NCI-H1694 (cell line): ENCODE measurements at regions not wholly inside any gene's neighbourhood (a gene's known extent, or its start where the extent isn't known, plus 50 kb on each side); places are given as distances from the start of the nearest gene placed in this dataset.

ENCODE experiments used
- DNase-seq: peaks from one replicate; lab custom pipeline; 2025; lab: John Stamatoyannopoulos, UW

DNA sequence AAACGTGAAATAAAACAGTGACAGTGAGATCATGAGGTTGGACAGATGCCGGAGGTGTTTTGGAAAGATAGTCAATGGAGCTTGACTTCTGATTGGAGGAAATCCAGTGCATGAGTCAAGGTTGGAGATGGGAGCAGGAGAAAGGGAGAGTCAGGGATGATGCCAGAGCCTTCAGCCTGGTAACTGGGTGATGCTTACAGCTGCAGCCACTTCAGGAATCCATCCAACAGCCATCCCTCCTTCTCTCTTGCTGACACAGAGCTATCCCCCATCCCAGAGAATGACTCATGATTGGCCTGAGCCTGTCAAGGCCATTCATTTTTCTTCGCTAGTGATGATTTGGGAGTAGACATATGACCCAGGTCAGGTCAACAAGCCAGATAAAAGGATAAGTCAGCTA lies 112.8 kb downstream of the SAMD5 start:
- DNase-seq, result no peak

DNA sequence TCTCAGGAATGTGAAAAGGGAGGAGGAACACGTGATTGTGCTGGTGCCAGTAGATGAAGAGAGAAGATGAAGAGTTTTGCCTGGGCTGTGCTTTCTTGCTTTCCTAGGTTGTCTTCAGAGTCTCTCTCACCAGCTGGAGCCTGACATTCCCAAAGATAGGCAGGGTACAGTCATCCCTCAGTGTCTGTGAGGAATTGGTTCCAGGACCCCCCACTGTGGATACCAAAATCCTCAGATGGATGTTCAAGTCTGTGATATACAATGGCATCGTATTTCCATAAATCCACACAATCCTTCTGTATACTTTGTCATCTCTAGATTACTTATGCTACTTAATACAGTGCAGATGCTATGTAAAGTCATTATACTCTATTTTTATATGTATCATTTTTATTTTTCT lies 113.5 kb downstream of the SAMD5 start:
- no peak for DNase-seq

DNA sequence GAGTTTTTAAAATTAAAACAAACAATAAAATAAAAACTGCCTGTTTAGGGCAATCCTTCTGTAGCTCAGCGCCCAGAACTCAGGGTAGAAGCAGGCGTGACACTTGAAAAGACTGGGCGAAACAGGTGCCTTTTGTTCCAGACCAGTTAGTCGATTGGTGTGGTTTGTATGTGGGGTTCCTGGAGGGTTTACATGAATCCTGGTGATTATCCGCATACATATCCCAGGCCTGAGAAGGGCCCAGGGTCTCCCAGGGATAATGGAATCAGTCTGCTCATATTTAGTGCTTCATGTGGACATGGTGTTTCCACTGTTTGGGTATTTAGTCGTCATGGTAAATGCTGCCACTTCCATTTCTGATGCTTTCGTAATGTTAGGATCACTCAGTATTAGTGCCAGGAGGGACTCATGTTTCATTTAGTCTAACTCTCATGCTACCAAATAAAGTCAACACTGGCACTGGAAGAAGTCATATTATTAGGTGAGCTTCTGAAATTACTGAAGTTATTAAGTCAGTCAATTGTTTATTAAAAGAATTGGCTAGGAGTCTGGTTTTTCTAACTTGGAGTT lies 116.5 kb downstream of the SAMD5 start:
- no peak for DNase-seq

DNA sequence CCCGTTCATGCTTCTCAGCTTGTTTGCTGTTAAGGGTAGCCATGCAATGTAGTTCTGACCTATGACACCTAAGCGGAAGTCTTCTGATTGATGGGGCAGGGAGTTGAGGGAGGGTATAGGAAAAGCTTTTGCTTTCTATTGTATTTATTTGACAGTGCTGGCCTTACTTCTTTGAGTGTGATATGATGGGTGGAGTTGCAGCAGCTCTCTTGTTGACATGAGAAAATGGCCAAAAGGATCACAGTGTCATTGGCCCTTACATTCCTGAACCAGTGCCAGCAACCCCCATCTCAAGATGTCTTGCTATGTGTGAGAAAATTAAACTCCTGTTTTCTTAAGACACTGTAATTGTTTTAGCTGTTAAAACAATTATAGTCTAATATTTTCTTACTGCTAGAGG lies 117.5 kb downstream of the SAMD5 start:
- DNase-seq, result no peak

DNA sequence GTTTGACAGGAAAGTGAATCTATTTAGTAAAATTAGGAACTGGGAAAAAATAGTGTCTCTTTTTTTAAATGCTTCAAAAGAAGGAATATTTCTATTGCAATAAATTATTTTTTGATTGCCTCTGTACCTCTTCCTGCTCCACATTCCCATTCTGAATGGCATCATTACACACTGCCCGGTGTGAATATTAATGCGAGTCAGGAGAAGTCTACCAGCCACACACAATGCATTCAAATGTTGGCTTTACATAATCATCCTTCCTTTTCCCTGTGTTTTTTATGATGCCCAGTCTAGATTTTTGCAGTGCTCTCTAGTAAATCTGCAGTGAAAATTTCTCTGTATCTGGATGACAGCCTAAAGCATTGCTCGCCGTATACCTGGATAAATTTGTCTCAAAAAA lies 118.9 kb downstream of the SAMD5 start:
- no peak for DNase-seq

DNA sequence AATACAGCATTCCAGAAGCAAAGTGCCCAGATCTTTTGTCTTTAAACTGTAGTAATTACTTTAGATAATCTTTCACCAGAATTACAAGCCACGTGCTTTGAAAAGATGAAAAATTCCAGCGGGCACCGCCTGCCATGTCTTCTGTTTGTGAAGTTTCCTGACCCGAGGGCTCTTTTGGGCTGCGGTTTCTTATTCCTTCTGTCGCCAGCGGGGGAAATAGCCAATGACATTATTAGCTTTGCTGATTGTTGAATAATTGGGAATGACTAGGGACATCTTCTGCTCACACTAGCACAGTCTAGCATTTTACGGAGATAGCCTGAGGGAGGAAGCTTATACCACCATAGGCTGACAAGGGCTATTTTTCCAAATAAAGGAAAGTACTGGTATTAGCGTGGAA lies 124.7 kb downstream of the SAMD5 start:
- no peak for DNase-seq

DNA sequence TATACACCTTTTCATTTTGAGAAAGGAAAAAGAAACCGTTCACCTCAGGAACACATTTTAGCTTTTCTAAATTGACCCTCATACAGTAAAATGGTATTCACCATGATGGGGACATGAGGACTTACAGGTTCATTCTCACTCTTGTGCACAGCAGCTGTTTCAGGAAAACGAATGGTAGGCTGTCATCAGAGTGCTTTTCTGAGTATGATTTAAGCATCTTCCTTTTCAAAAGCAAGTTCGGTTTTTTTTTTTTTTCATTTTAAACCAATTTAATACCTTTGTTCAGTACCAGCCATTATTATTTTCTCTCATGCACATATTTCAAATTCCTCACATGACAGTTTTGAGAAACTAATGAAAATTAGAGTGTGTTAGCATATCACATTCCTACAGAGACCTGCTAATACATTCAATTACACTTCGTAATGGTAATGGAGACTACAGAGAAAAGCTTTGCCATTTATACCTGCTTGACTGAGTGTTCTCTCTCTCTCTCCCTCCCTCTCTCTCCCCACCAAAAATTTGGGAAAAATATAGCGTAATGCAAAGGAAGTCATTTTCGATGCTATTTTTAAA lies 129.2 kb downstream of the SAMD5 start:
- DNase-seq, result no peak

DNA sequence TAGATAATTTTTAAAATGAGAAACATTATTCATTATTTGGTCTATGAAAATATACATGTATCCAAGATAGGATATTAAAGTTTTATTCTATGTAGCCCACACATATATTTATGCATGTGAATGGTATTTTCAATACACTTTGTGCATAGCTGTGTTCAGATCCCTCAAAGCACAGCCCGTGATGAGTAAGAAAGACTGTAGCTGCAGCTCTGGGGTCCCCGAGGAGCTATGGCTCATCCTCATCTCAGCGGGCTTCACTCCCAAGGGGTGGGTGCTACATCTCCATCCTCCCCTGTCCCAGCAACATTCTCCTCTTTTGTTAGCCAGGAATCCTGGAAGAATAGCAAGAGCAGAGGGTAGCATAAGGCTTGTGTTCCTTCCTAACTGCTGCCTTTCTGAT lies 130.8 kb downstream of the SAMD5 start:
- no peak for DNase-seq

DNA sequence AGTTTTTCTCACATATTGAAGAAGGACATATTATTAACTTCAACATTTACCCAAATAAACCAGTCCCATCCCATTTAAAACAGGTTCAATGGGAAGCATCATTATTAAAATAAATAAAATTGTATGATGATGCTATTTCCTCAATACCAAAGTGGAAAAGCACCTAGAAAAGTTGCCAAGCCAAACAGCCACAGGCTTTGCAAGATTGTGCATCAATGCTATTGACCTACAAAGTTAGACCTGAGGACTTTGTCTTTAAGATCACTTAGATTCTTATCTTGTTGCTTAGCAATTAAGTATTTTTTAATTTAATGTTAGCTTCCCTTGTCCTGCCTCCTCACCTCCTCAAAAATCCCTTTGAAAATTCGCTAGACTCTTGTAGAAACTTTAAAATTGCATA lies 132.1 kb downstream of the SAMD5 start:
- no peak for DNase-seq

DNA sequence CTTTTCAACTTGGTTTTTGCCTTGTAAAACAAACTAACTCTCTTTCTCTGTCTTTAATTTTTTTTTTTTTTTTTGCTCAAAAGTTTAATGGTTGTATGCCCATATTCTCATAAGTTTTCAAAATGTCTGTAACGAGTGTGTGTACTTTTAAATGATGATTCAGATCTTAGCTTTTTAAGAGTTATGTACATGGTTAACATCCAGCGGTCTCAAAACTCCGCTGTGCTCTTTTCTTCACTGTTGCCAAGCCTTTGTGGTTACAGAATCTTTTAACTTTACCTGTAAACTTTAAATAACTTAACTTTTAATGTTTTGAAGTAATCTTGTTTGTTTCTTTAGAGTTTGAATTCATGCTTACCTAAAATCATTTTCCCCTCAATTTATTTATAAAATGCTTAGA lies 133.0 kb downstream of the SAMD5 start:
- DNase-seq, result no peak

DNA sequence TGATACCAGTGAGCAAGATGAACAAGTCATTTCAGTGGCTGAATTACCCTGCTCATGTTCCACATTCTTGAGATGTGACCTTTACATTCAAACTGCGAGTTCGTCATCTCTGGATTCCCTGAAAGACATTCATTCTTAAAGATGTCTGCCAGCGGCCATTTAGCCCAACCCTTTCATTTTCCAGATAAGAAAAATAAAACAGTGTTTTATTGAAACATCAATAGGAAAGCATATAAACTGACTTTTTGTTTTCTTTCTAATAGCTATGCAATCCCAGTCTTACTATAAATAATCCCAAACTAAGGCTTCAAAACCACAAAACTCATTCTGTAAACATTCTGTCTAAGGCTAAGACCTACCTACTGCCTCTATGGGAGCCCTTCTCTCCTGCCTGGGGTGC lies 134.0 kb downstream of the SAMD5 start:
- no peak for DNase-seq

DNA sequence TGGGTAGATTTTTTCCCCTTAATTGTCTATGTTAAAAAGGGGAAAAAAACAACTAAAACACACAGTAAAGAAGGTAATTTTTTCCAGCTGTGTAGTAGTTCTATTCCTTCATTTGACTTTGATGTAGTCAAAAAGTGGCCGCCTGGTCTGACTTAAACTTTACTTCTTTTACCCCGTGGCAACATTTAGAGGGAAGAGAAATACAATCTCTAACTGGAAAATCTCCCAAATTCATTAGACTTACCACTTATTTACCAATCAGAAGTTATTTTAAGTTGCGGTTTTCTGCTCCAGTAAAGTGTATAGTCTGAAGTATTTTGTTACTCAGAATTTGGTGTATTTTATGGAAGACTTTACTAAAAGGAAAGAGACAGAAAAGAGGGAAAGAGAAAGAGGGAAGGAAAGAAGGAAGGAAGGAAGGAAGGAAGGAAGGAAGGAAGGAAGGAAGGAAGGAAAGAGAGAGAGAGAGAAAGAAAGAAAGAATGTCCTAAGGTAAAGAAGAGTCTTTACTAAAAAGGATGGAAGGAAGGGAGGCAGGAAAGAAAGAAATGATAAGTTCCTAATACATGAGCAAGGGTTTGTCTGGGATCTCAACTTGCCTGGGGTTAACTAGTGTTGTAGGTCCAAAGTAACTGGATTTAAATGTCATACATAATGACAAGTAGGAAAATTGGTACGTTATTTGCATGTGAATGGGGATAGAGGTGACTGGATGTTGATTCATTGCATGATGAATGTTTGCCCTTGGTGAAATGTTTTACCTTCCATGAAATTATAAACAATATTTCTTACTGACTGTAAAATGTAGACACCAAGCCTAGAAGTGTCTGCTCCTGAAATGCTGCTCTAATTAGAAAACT lies 135.1 kb downstream of the SAMD5 start:
- DNase-seq, result no peak

DNA sequence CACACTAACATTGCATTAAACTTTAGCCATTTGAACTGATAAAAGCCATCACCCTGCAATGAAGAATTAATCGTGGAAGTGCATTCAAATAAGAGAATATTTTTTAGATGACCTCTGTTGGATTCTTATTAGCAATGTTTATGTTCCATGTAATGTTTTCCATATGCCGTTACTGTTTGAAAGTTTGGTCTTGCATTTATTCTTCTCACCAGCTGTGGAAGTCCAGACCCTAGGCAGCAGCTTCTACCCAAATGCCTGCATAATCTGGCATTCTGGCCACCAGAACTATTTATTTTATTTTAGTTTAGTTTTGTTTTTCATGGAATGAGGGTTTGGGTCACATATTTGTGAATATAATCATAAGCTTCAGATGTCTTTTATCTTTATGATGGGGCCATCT lies 140.4 kb downstream of the SAMD5 start:
- no peak for DNase-seq

DNA sequence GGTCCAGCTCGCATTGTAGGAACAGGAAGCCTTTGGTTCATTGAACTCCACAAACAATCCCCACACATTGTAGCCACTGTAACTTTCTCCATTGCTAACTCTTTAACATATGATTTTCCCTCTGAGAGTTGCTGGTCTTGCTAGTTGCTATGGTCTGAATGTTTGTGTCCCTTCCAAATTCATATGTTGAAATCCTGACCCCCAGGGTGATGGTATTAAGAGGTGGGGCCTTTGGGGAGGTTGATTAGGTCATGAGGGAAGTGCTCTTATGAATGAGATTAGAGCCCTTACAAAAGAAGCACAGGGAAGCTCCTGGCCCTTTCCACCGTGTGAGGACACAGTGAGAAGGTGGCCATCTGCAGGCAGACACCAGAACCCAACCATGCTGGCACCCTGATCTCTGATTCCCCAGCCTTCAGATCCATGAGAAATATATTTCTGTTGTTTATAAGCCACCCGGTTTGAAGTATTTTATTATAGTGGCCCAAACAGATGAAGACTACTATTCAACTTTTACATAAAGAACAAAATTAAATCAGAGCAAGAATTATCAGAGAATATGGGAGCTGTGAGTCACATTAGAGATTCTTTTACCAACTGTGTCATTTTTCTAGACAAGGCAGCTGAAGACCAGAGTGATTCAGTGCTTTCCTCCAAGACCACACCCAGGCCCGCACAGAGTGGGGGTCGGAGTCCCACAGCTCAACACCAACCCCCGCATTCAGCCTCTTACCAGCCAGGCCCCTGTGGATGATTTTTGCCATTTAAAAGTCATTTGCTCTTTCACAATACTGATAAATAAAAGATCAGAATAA lies 143.0 kb downstream of the SAMD5 start:
- no peak for DNase-seq

DNA sequence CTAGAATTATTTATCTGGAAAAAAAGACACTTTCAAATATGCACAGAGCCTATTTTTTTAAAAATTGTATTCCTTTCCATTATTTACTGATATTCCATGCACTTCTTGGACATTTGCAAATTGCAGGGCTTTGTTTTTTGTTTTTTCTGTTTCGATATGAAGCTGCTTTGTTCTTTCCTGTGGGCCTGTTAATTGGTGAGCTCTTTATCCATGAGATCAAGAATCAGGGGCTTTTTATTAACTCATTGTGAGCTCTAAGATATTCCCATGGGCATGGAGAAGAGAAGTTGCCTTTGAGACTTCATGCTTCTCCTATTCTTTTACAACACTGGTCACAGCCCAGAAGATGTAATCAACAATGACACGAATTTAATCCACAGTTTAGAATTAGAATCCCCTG lies 145.1 kb downstream of the SAMD5 start:
- no peak for DNase-seq

DNA sequence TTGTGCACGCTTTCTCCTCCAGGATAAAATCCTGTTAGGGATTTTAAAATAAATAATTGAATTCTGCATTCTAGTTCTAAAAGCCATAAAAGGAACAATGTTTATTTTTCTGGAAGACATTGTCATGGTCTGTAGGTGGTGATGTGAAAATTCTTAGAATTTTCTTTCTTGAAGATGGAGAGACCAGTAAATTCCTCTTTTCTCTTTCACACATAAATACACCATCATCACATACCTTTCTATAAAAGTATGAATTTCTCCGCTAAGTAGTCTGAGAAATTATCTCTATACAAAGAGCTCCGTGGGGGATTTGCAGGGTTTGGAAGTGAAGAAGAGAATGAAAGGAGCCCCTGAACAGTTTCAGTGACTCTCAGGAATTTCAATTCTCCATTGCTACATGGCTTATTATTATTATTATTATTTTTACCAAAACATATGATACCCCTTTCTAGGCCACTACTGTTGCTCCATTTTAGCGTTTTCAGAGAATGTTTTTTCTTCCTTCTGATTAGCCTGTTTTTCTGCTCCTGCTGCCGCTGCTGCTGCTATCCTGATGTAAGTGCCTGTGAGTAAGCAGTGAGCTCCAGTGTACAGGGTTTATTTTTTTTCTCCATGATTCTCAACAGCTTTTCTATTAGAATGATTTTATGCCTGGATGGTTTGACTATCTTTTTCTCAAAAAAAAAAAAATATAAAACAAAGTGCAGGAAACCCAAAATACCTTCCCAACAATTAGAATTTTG lies 145.8 kb downstream of the SAMD5 start:
- no peak for DNase-seq

DNA sequence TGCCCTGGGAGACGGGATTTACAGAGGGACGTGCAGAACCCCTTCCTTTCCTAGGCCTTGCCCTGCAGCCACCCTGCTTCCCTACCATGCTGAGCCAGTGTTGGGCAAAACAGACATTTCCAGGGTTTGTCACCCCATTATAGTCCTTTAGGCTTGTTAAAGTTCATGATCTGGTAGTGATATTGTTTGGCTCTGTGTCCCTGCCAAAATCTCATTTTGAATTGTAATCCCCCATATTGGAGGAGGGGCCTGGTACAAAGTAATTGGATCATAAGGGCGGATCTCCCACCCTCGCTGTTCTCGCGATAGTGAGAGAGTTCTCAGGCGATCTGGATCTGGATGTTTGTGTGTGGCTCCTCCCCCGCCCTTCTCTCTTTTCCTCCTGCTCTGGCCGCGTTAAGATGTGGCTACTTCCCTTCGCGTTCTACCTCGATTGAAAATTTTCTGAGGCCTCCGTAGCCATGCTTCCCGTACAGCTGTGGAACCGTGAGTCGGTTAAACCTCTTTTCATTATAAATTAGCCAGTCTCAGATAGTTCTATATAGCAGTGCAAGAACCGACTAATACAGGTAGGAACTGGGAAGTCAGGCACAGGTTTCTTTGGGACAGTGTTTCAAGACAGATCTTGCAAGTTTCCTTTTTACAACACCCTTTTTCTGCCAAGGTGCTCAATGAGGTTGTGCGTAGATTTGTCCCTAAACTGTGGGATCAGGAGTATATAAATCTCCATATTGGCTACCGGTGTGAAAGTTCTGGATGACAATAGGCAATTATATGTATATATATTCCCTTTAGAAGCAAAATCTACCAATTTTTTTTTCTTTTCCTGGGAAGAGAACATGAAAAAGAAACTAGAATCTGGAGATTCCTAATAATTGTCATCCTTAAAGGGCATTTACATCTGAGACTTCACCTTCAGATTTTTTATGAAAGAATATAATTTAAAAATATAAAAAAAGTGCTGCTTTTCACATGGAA lies 152.1 kb downstream of the SAMD5 start:
- no peak for DNase-seq

DNA sequence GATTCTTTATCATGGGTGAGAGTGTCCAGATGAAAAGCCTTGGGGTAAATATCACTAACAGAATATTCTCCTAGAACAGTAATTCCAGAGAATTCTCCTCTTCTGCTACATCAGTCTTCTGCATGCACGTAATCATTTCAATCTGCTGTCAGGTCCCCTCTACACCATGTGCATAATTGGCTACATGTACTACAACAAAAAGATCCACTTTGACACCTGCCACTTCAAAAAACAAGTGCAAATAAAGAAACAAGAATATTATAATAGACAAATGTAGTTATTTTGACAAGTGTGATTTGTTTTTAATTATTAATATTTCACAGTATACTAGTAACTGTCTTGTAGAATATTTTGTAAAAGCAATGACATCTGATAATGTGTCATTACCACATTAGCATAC lies 154.2 kb downstream of the SAMD5 start:
- DNase-seq, result no peak

DNA sequence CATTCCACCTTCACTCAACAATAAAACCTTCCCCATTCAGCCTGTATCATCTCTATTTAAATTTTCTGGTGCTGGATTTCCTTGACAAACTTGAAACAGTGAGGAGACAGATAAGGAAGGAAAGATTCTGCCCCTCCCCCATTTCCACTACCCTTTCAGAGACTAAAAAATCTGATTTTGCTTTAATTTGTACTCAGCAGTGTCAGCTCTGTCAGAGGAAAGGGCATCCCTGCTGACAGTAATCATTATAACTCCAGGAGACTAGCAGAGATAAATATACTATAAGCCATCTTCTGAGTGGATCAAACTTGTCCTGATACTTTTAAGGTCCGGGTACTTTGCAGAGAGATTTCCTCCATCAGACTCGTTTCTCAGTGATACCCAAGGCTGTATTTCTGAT lies 155.6 kb downstream of the SAMD5 start:
- no peak for DNase-seq

DNA sequence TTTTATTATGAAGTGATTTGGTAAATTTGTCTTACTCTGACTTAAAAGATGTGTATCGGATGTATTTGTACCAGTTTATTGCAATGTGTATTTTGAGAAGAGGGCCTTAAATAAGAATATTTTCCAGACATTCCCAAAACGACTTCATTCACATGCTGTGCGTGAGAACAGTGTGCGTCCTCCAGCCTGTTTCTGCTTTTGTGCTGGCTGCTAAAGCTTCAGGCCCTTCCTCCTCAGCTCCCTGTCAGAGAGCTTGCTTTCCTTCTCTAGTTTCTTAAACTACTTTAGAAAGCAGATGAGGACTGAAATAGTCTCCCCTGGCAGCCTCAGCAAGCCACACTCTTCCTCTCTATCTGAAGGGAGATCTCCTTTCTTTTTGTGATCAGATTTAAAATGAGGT lies 157.8 kb downstream of the SAMD5 start:
- DNase-seq, result no peak

DNA sequence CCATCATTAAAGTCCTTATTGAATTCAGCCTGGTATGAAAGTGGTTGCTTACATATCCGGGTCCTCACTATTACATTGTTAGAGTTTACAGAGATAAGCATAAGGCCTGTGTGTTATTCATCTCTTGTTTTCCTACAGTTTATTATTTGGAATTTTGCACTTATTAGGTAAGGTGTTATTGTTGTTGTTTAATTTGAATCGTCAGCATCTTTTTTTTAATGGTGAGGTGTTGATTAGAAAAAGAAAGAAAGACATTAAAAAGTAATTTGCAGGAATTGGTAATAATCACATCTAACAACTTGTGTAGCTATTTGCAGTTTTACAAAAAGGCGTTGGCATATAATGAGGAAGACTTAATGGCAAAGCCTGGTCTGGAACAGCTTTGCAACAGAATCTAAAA lies 158.6 kb downstream of the SAMD5 start:
- DNase-seq, result no peak
